GM12864 (cell line): ENCODE measurements at regions not wholly inside any gene's neighbourhood (a gene's known extent, or its start where the extent isn't known, plus 50 kb on each side); places are given as distances from the start of the nearest gene placed in this dataset.
"Not testable (repeated sequence)": the region's sequence is repeated elsewhere in the genome, so short reads cannot be mapped to it uniquely, and the experiment has no call there.

Experiments
- DNase-seq: peaks from one replicate; pipeline ENCODE4 v3.0.0-alpha.2; 2011; ENCODE audit warnings: low read depth
- H3K4me3 ChIP-seq: 2 replicates; pipeline ENCODE4 v1.5.1; 2011; ENCODE audit warnings: mild to moderate bottlenecking, low read depth, low read length, control low read depth
- TF ChIP-seq, protein P1 (sequence below): IDR thresholded peaks from 2 replicates; pipeline ENCODE4 v1.5.1; 2011; ENCODE audit warnings: low read depth, mild to moderate bottlenecking, moderate library complexity, low read length, control low read depth, inconsistent platforms; ENCODE audit errors: missing control alignments

- TF ChIP-seq, protein P1, sequence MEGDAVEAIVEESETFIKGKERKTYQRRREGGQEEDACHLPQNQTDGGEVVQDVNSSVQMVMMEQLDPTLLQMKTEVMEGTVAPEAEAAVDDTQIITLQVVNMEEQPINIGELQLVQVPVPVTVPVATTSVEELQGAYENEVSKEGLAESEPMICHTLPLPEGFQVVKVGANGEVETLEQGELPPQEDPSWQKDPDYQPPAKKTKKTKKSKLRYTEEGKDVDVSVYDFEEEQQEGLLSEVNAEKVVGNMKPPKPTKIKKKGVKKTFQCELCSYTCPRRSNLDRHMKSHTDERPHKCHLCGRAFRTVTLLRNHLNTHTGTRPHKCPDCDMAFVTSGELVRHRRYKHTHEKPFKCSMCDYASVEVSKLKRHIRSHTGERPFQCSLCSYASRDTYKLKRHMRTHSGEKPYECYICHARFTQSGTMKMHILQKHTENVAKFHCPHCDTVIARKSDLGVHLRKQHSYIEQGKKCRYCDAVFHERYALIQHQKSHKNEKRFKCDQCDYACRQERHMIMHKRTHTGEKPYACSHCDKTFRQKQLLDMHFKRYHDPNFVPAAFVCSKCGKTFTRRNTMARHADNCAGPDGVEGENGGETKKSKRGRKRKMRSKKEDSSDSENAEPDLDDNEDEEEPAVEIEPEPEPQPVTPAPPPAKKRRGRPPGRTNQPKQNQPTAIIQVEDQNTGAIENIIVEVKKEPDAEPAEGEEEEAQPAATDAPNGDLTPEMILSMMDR = no peak
- no peak for DNase-seq
- H3K4me3 ChIP-seq = no peak overlapping the region
Measured at GRCh38 chr3:156037356-156037755, 83.0 kb upstream of the KCNAB1 start.

DNA sequence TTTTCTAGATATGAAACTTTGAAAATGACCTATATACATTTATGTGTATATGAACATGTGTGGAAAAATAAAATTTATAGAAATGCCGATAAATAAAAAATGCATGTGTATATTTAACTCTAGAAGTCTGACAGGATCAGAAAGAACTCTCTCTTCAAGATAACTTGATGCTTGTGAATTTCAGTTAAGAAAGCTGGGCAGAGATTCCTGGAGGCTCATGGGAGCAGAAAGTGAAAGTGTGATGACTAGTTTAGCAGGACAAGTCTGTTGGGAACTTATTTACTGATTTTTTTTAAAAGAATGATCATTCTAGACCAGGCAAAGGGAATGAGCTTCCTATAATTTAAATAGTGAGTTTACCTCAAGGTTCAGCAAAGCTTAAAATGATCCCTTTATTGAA, 81.5 kb upstream of the KCNAB1 start:
- TF ChIP-seq, protein P1 = no peak
- no peak for DNase-seq

DNA sequence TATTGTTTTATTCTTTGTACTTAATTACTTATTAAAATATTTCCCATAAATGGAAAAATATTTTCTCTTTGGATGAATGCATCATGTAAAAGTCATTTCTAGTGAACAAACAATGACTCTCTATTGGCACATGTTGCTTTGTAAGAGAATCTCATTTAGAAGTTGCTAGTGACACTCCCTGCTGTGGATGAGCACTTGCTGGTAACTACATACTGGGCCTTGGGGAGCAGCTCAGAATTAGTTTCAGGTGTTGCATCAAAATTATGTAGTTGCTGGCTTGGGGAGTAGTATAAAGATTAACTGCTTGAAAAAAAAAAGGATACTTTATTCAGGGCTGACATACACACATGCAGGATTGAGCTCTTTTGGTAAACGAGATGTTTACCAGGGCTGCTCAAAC, 80.3 kb upstream of the KCNAB1 start:
- TF ChIP-seq, protein P1 = no peak
- H3K4me3 ChIP-seq = no peak overlapping the region
- no peak for DNase-seq

More for the DNA sequence above, 81.5 kb upstream of the KCNAB1 start:
- no peak overlapping the region for H3K4me3 ChIP-seq

GRCh38 chr3:156041216-156041841, 79.0 kb upstream of the KCNAB1 start:
- not testable (repeated sequence) for DNase-seq, H3K4me3 ChIP-seq

- not testable (repeated sequence) for H3K4me3 ChIP-seq, DNase-seq
Measured at GRCh38 chr3:156041856-156042255, 78.5 kb upstream of the KCNAB1 start.

DNA sequence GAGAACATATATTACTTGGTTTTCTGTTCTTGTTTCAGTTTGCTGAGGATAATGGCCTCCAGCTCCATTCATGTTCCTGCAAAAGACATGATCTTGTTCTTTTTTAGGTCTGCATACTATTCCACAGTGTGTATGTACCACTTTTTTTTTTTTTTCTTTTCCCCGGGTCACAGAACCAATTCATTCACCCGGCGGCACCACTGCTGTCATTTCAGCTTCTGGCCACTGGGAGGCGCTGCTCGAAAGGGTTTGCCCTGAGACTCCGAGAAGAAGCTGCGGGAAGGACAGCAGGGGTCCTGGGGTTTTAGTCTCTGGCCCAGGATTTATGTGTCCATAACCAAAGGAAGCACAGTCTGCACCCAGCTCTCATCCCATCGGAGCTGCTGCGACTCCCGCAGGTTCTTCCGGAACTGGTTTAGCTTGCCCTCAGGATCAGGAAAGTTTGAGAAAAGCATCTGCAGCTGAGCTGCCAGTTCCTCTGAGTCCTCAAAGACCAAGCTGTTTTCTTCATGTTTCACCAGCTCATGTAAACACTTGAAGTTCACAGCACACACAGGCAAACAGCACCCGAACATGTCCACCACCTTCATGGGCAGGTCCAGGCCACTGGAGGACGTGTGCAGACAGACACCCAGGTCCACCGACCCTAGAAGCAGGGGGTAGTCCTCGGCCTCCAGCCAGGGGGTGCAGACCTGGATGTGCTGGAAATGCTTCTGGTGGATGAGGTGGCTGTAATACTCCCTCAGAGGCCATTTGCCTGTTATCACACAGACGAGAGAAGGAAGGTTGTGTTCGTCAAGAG, 76.3 kb upstream of the KCNAB1 start:
- not testable (repeated sequence) for DNase-seq, H3K4me3 ChIP-seq
- TF ChIP-seq, protein P1 = peak; percentile 58

DNA sequence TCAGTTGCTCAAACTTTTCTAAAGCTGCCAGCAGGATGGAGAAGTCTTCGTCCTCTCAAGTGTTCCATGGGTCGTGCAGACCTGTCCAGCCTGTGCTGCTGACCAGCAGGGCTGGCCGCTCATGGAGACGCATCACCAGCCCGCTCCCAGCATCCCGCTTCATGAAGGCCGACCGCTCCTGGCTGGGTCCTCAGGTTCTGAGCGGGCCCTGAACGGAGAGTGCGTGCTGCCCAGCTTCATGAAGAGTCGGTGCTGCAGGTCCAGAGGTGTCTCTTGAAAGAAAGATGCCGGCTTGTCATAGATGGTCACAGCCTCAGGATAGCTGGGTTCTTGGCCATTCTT, 75.8 kb upstream of the KCNAB1 start:
- H3K4me3 ChIP-seq = no peak overlapping the region
- TF ChIP-seq, protein P1 = no peak
- no peak for DNase-seq

GRCh38 chr3:156048483-156048882, 71.9 kb upstream of the KCNAB1 start:
- not testable (repeated sequence) for DNase-seq, H3K4me3 ChIP-seq
